Activated CD4-positive, alpha-beta T cell treated with anti-CD3 and anti-CD28 coated beads for 36 hours (primary cell): ENCODE measurements at regions not wholly inside any gene's neighbourhood (a gene's known extent, or its start where the extent isn't known, plus 50 kb on each side); places are given as distances from the start of the nearest gene placed in this dataset.
"Not testable (repeated sequence)": the region's sequence is repeated elsewhere in the genome, so short reads cannot be mapped to it uniquely, and the experiment has no call there.

Experiments used
- ATAC-seq: fragments of 200-7000 bp; cut with Tn5 transposase; one replicate; pipeline ENCODE4 v1.10.0; 2021; ENCODE audit warnings: mild to moderate bottlenecking, moderate library complexity
- CTCF ChIA-PET: fragments of 350-600 bp; sonication (Branson Sonifier 250); formaldehyde crosslinking; loops from one replicate; lab custom pipeline; 2021; ENCODE audit warnings: antibody characterized with exemption; lab: Charles Lee
- POLR2A ChIA-PET: fragments of 350-600 bp; sonication (Branson Sonifier 250); formaldehyde crosslinking; loops from one replicate; lab custom pipeline; 2021; ENCODE audit warnings: antibody characterized with exemption, inconsistent platforms; lab: Charles Lee
- DNase-seq: peaks from one replicate; pipeline ENCODE4 v3.0.0-alpha.2; 2020
- H3K27ac Mint-ChIP-seq: one replicate; pipeline ENCODE4 v1.8.0; 2021; ENCODE audit warnings: mixed read lengths
- H3K27me3 Mint-ChIP-seq: one replicate; pipeline ENCODE4 v1.8.0; 2021; ENCODE audit warnings: mixed read lengths
- H3K36me3 Mint-ChIP-seq: one replicate; pipeline ENCODE4 v1.8.0; 2021; ENCODE audit warnings: low read depth, mixed read lengths
- H3K4me1 Mint-ChIP-seq: one replicate; pipeline ENCODE4 v1.8.0; 2021; ENCODE audit warnings: mixed read lengths
- H3K4me3 Mint-ChIP-seq: one replicate; pipeline ENCODE4 v1.8.0; 2021; ENCODE audit warnings: mild to moderate bottlenecking, moderate library complexity, mixed read lengths
- H3K9me3 Mint-ChIP-seq: one replicate; pipeline ENCODE4 v1.8.0; 2021; ENCODE audit warnings: low read depth, mixed read lengths
- intact Hi-C, 2 experiments: fragments of 100-400 bp; cut with DNase I in 1 of 2; cut with micrococcal nuclease in 1 of 2; formaldehyde crosslinking; loops; one replicate each; pipeline versions ENCODE4 v1.14.2 to v1.15.1; 2022 to 2024; cut with DNase I, micrococcal nuclease

DNA sequence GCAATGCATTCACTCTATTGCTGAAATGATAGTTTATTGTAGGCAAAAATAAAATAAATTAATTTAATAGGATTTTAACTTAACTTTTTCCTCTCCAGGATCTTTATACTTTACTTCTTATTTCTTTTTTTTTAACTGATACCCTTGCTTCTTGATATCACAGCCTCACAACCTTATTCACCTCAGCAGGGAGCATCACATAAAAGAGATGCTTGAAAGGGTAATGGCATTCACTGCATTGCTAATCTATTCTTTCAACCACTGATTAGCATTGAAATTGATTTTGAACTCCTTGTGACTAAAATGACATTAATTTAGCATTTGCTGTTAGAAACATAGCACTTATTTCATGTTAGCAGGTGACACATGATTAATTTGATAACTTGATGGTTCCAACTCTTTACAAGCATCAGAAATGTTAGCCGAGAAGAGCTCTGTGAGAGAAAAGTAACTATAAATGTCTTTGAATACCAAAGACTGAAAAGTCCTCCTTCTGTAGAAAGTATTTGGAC lies 689.5 kb upstream of the MGAT4C start:
- H3K4me3 Mint-ChIP-seq, result no peak overlapping the region
- H3K4me1 Mint-ChIP-seq, result no peaks in the 10 kb centered on the region
- H3K27me3 Mint-ChIP-seq, result no peaks in the 10 kb centered on the region
- no peaks in the 10 kb centered on the region for H3K36me3 Mint-ChIP-seq
- H3K9me3 Mint-ChIP-seq, result peaks cover 4% of the 10 kb centered on the region
- POLR2A ChIA-PET, result no interaction called here
- ATAC-seq, result no peak
- intact Hi-C loops, result no loop called here
- no peak for DNase-seq
- CTCF ChIA-PET, result no interaction called here
- H3K27ac Mint-ChIP-seq, result no peak overlapping the region

DNA sequence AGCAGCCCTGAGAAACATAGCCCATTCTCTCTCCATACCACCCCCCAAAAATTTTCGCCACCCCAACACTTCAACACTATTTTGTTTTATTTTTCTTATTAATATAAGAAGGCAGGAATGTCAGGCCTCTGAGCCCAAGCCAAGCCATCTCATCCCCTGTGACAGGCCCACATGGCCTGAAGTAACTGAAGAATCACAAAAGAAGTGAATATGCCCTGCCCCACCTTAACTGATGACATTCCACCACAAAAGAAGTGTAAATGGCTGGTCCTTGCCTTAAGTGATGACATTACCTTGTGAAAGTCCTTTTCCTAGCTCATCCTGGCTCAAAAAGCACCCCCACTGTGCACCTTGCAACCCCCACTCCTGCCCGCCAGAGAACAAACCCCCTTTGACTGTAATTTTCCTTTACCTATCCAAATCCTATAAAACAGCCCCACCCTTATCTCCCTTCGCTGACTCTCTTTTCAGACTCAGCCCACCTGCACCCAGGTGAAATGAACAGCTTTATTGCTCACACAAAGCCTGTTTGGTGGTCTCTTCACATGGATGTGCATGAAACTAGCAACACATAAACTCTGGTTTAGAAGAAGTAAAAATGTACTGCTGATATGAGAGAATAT lies 688.1 kb upstream of the MGAT4C start:
- CTCF ChIA-PET, ATAC-seq, H3K27me3 Mint-ChIP-seq, H3K9me3 Mint-ChIP-seq, H3K4me3 Mint-ChIP-seq, POLR2A ChIA-PET, intact Hi-C loops, H3K27ac Mint-ChIP-seq, H3K36me3 Mint-ChIP-seq, DNase-seq, H3K4me1 Mint-ChIP-seq: not testable (repeated sequence)

DNA sequence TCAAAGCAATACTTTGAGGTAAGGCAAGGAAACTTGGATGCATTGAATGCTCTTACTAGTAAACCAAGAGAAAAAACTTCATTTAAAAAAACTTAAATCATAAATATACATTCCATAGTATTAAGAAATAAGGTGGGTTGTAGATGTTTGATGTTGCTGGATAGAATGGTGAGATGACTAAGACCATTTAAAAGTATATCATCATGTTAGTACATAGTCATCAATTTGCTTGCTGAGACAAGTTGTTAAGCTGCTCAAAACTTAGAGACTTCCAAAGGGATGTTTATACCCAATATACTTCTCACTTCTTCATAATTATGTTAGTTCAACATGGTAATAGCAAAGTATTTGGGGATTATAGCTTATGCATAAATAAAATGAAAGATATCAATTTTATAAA lies 675.5 kb upstream of the MGAT4C start:
- Mint-ChIP-seq H3K27me3 (no peaks in the 10 kb centered on the region), H3K4me3 (no peak overlapping the region), H3K4me1 (no peaks in the 10 kb centered on the region), H3K27ac (no peak overlapping the region), H3K9me3 (peaks cover 1% of the 10 kb centered on the region), H3K36me3 (no peaks in the 10 kb centered on the region)
- ChIA-PET CTCF (no interaction called here), POLR2A (no interaction called here)
- intact Hi-C loops, result no loop called here
- ATAC-seq (no peak), DNase-seq (no peak)

DNA sequence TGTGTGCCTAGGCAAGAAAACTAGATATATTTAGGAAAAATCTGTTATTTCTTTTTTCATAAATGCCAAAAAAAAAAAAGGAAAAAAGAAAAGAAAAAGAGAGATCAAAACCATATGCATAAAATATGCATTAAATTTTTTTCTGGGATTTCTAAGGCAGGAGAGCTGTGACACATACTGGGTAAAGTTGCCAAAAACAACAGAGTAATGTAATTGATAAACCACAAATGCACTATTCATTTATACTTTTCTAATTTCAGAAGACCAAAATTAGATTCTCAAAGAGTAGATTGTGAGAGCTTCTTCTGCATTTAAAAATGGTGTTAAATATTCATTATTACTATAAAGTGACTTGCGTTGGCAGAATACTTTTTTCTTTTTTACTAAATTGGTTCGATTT lies 673.8 kb upstream of the MGAT4C start:
- H3K36me3 Mint-ChIP-seq, result no peaks in the 10 kb centered on the region
- no peak overlapping the region for H3K27ac Mint-ChIP-seq
- intact Hi-C loops, result no loop called here
- DNase-seq, result no peak
- POLR2A ChIA-PET, result no interaction called here
- CTCF ChIA-PET, result no interaction called here
- H3K27me3 Mint-ChIP-seq, result no peaks in the 10 kb centered on the region
- H3K4me1 Mint-ChIP-seq, result no peaks in the 10 kb centered on the region
- H3K4me3 Mint-ChIP-seq, result no peak overlapping the region
- no peak for ATAC-seq
- peaks cover 1% of the 10 kb centered on the region for H3K9me3 Mint-ChIP-seq

DNA sequence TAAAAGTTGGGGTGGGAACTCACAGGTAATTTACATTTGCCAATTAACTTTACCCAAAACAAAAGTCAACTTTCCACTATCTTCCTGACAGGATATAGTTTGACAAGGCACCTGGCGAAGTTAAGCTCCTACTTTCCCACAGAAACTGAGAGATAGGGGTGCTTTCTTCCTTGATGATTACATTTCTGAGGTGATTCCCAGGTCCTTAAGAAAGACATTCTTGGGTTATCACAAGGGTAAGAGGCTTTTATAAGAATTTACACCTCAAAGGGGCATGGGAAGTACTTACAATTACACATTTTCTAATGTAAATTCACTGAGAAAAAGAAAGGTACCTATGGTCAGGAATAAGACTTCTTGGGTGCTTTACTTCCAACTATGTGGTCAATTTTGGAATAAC lies 660.9 kb upstream of the MGAT4C start:
- POLR2A ChIA-PET, result no interaction called here
- intact Hi-C loops, result no loop called here
- Mint-ChIP-seq H3K27me3 (no peaks in the 10 kb centered on the region), H3K9me3 (peaks cover 6% of the 10 kb centered on the region), H3K4me1 (no peaks in the 10 kb centered on the region), H3K36me3 (no peaks in the 10 kb centered on the region), H3K27ac (no peak overlapping the region), H3K4me3 (no peak overlapping the region)
- ATAC-seq, result no peak
- DNase-seq, result no peak
- CTCF ChIA-PET, result no interaction called here

DNA sequence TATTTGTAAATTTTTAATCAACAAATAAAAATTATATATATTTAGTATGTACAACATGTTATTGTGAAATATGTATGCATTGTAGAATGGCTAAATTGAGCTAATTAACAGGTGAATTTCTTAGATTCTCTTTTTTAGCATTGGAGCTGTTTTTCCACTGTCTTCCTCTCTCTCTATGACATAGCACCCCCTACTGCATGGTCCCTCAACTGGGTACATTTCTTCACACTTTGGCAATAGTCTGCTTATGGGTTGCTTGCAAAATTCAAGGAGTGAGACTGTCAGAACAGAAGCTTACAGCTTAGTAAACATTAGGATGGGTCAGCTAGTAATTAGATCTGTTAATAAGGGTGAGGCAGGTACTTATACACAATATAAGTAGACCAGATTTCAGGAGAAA lies 658.5 kb upstream of the MGAT4C start:
- POLR2A ChIA-PET, result no interaction called here
- CTCF ChIA-PET, result no interaction called here
- intact Hi-C loops, result no loop called here

DNA sequence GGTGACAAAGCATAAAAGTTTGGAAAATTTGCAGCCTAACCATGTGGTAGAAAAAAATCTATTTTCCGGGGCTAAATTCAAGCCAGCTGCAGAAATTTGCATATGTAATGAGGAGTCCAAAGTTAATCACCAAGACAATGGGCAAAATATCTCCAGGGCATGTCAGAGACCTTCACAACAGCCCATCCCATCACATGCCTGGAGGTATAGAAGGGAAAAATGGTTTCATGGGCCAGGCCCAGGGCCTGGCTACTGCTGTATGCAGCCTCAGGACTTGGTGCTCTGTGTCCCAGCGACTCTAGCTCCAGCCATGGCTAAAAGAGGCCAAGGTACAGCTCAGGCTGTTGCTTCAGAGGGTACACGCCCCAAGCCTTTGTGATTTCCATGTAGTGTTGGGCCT lies 655.8 kb upstream of the MGAT4C start:
- ATAC-seq (no peak), DNase-seq (no peak)
- intact Hi-C loops, result no loop called here
- H3K4me3 Mint-ChIP-seq, result no peak overlapping the region
- H3K27ac Mint-ChIP-seq, result no peak overlapping the region
- H3K27me3 Mint-ChIP-seq, result no peaks in the 10 kb centered on the region
- no peaks in the 10 kb centered on the region for H3K36me3 Mint-ChIP-seq
- ChIA-PET POLR2A (no interaction called here), CTCF (no interaction called here)
- H3K4me1 Mint-ChIP-seq, result no peaks in the 10 kb centered on the region
- H3K9me3 Mint-ChIP-seq, result no peaks in the 10 kb centered on the region

More for the DNA sequence above, 658.5 kb upstream of the MGAT4C start:
- H3K4me1 Mint-ChIP-seq, result no peaks in the 10 kb centered on the region
- ATAC-seq, result no peak
- no peak for DNase-seq
- H3K9me3 Mint-ChIP-seq, result peaks cover 6% of the 10 kb centered on the region
- no peak overlapping the region for H3K27ac Mint-ChIP-seq
- H3K36me3 Mint-ChIP-seq, result no peaks in the 10 kb centered on the region
- no peak overlapping the region for H3K4me3 Mint-ChIP-seq
- H3K27me3 Mint-ChIP-seq, result no peaks in the 10 kb centered on the region

DNA sequence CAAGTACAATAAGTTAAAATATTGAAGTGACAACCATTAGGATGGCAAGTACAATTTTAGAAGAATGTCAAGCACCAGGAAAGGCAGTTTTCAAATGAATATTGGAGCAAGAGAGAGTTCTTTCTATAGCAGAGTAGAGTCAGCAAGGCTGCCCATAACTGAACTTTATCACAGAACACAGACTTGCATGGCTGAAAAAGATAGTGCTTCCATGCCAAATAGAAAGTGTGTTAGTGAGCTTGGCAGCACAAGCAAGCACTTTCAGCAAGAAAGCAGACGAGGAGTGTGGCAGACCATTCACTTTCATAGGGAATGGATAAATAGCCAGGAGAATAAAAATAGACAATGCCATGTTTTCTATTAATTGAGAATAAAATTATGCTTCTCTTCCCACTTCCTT lies 647.0 kb upstream of the MGAT4C start:
- no peaks in the 10 kb centered on the region for H3K4me1 Mint-ChIP-seq
- H3K27me3 Mint-ChIP-seq, result no peaks in the 10 kb centered on the region
- H3K36me3 Mint-ChIP-seq, result no peaks in the 10 kb centered on the region
- DNase-seq, result no peak
- no peak for ATAC-seq
- intact Hi-C loops, result no loop called here
- H3K27ac Mint-ChIP-seq, result no peak overlapping the region
- no peak overlapping the region for H3K4me3 Mint-ChIP-seq
- ChIA-PET POLR2A (no interaction called here), CTCF (no interaction called here)
- peaks cover 2% of the 10 kb centered on the region for H3K9me3 Mint-ChIP-seq

DNA sequence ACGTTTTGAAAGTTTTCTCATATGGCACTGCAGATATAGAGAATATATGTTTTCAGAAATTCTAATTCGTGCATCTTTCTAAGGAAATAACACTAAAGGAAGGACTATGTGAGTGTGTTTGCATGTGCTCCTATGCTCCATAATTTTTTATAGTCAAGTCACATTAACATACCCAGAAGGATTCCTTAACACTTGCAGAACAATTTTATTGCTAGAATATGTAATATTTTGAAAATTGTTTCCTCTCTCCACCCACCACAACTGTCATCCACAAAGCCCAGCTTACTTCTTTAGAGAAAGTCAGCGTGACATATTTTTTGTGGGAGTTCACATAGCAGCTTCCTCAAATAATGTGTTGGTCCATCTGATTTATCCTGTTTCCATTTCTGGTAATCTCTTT lies 604.6 kb upstream of the MGAT4C start:
- Mint-ChIP-seq H3K9me3 (no peaks in the 10 kb centered on the region), H3K4me1 (no peaks in the 10 kb centered on the region), H3K27ac (no peak overlapping the region), H3K27me3 (no peaks in the 10 kb centered on the region), H3K36me3 (no peaks in the 10 kb centered on the region), H3K4me3 (no peak overlapping the region)
- ChIA-PET CTCF (no interaction called here), POLR2A (no interaction called here)
- intact Hi-C loops, result loop anchor here in 1 of 2 experiments (1.0 kb wide), 1 partner anchor 12 kb away; no protein-coding TSS in a partner anchor
- DNase-seq, result no peak
- ATAC-seq, result no peak

DNA sequence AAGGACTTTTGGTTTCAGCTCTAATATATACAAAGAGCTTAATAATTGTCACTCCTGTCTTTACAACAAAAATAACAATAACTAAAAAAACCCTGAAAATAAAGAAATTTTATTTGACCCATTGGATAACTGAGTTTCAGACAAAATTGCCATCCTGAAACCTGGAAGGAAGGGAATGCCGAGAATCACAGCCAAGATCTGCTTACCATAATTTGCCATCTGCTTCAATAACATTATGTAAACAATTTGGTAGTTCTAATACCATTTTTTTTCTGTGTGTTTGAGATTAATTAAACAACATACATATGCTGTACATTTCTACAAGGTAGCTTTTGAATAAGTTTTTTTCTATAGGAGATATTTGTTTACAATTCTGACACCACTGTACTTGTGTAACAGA lies 596.3 kb upstream of the MGAT4C start:
- CTCF ChIA-PET, result no interaction called here
- H3K27ac Mint-ChIP-seq, result no peak overlapping the region
- H3K9me3 Mint-ChIP-seq, result peaks cover 2% of the 10 kb centered on the region
- intact Hi-C loops, result no loop called here
- H3K4me3 Mint-ChIP-seq, result no peak overlapping the region
- no peaks in the 10 kb centered on the region for H3K4me1 Mint-ChIP-seq
- ATAC-seq (no peak), DNase-seq (no peak)
- no peaks in the 10 kb centered on the region for H3K27me3 Mint-ChIP-seq
- no peaks in the 10 kb centered on the region for H3K36me3 Mint-ChIP-seq
- POLR2A ChIA-PET, result no interaction called here

DNA sequence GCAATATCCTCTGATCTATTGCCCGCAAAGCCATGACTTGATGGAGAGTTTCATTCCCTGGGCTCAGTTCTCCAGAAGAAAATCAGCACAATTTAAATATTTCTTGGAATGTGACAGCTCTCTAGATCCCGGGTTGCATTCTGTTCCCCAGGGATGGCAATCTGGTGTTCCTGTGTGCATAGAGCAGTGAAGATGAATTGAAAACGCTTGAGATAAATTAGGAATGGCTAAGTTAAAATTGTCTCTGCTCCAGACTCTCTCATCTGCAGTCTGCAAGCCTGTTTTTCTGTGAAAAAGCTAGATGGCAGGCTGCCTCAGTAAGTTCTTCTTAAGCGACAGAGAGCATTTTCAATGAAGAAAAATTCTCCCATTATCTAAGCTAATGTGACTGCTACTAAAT lies 582.5 kb upstream of the MGAT4C start:
- Mint-ChIP-seq H3K27me3 (no peaks in the 10 kb centered on the region), H3K4me1 (no peaks in the 10 kb centered on the region), H3K27ac (no peak overlapping the region), H3K9me3 (peaks cover 8% of the 10 kb centered on the region), H3K4me3 (no peak overlapping the region), H3K36me3 (no peaks in the 10 kb centered on the region)
- intact Hi-C loops, result no loop called here
- POLR2A ChIA-PET, result no interaction called here
- no peak for ATAC-seq
- CTCF ChIA-PET, result no interaction called here
- no peak for DNase-seq

DNA sequence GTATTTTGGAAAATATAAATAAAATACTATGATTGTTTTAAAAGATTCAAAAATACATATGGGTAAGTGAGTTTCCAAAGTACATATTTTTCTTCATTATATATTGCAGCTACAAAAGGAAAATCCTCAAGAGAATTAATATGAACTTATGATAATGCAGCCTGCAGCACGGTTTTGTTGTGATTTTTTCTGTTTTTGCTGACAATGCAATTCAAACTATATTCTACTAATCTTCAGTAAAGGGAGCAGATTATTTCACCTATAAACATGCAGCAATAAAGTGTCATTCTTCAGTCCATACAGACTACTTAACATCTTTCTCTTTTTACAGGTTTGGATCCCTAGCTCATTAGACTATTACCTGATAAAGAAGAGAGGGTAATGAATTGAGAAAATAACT lies 582.1 kb upstream of the MGAT4C start:
- ATAC-seq, result no peak
- POLR2A ChIA-PET, result no interaction called here
- DNase-seq, result no peak
- H3K27me3 Mint-ChIP-seq, result no peaks in the 10 kb centered on the region
- CTCF ChIA-PET, result no interaction called here
- H3K36me3 Mint-ChIP-seq, result no peaks in the 10 kb centered on the region
- H3K4me3 Mint-ChIP-seq, result no peak overlapping the region
- no peaks in the 10 kb centered on the region for H3K4me1 Mint-ChIP-seq
- H3K27ac Mint-ChIP-seq, result no peak overlapping the region
- intact Hi-C loops, result no loop called here
- H3K9me3 Mint-ChIP-seq, result peaks cover 8% of the 10 kb centered on the region
